Bone marrow (tissue), 2 donors: ENCODE measurements at regions not wholly inside any gene's neighbourhood (a gene's known extent, or its start where the extent isn't known, plus 50 kb on each side); places are given as distances from the start of the nearest gene placed in this dataset.
"Not testable (repeated sequence)": the region's sequence is repeated elsewhere in the genome, so short reads cannot be mapped to it uniquely, and the experiment has no call there.

ENCODE experiments used
- DNase-seq, 2 donors: peaks; one replicate each; lab custom pipeline; 2025; lab: John Stamatoyannopoulos, UW

GRCh38 chr2:75432761-75433361, 127.9 kb downstream of the EVA1A start:
- DNase-seq: no peak

GRCh38 chr2:75431763-75432162, 129.0 kb downstream of the EVA1A start:
- DNase-seq: no peak

GRCh38 chr2:75431276-75431675, 129.5 kb downstream of the EVA1A start:
- DNase-seq: no peak

- not testable (repeated sequence) for DNase-seq
Observed at GRCh38 chr2:75430449-75430848, 130.3 kb downstream of the EVA1A start.

- no peak for DNase-seq
Observed at GRCh38 chr2:75428646-75429443, 131.9 kb downstream of the EVA1A start.

- no peak for DNase-seq
Observed at GRCh38 chr2:75428060-75428459, 132.7 kb downstream of the EVA1A start.

GRCh38 chr2:75424936-75425619, 135.7 kb downstream of the EVA1A start:
- DNase-seq: no peak

GRCh38 chr2:75421986-75422385, 138.8 kb downstream of the EVA1A start:
- no peak for DNase-seq

GRCh38 chr2:75416420-75417342, 144.1 kb downstream of the EVA1A start:
- DNase-seq: no peak

GRCh38 chr2:75415731-75416130, 145.0 kb downstream of the EVA1A start:
- DNase-seq: no peak

- no peak for DNase-seq
Observed at GRCh38 chr2:75415111-75415626, 145.6 kb downstream of the EVA1A start.

GRCh38 chr2:75411574-75411973, 149.2 kb downstream of the EVA1A start:
- DNase-seq: no peak

- DNase-seq: no peak
Observed at GRCh38 chr2:75410702-75411101, 150.0 kb downstream of the EVA1A start.

GRCh38 chr2:75408771-75409170, 152.0 kb downstream of the EVA1A start:
- DNase-seq: no peak

- no peak for DNase-seq
Observed at GRCh38 chr2:75407038-75407530, 153.7 kb downstream of the EVA1A start.

- DNase-seq: no peak
Observed at GRCh38 chr2:75406131-75406581, 154.6 kb downstream of the EVA1A start.

- DNase-seq: no peak
Observed at GRCh38 chr2:75405000-75405399, 155.7 kb downstream of the EVA1A start.

- peak in 1 of 2 donors; percentile 36 for DNase-seq
Observed at GRCh38 chr2:75403991-75404428, 156.7 kb downstream of the EVA1A start.

GRCh38 chr2:75396314-75396713, 164.4 kb downstream of the EVA1A start:
- no peak for DNase-seq

GRCh38 chr2:75394764-75395163, 166.0 kb downstream of the EVA1A start:
- DNase-seq: not testable (repeated sequence)

- DNase-seq: no peak
Observed at GRCh38 chr2:75390169-75390568, 170.6 kb downstream of the EVA1A start.
